Activated CD4-positive, CD25-positive, alpha-beta regulatory T cell treated with anti-CD3 and anti-CD28 coated beads, Interleukin-2, amount 50 U/mL, for 72 hours (primary cell): ENCODE measurements at regions not wholly inside any gene's neighbourhood (a gene's known extent, or its start where the extent isn't known, plus 50 kb on each side); places are given as distances from the start of the nearest gene placed in this dataset.
"Not testable (repeated sequence)": the region's sequence is repeated elsewhere in the genome, so short reads cannot be mapped to it uniquely, and the experiment has no call there.

Experiments used
- DNase-seq: peaks from one replicate; pipeline ENCODE4 v3.0.0; 2021

DNA sequence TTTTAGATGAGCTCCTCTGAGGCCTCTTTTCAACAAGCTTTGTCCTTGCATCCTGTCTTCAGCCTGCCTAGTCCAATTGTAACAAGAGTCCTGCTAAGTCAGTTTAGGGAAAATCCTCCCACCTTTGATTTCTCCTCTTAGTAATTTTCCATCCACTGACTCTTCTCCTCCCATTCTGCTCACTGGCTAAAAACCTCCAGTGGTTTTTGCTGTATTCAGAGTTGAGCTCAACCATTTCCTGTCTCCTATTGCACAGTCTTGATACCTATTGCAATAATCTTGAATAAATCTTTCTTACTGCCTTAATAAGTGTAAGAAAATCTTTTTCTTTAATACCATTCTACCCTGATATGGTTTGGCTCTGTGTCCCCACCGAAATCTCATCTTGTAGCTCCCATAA lies 117.8 kb upstream of the ENPP6 start:
- no peak for DNase-seq

DNA sequence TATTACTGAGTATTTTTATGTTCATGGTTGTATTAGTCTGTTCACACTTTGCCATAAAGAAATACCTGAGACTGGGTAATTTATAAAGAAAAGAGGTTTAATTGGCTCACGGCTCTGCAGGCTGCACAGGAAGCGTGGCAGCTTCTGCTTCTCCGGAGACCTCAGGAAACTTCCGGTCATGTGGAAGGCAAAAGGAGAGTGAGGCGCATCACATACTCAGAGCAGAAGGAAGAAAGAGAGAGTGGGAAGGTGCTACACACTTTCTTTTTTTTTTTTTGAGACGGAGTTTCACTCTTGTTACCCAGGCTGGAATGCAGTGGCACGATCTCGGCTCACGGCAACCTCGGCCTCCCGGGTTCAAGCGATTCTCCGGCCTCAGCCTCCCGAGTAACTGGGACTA lies 115.8 kb upstream of the ENPP6 start:
- DNase-seq = not testable (repeated sequence)

DNA sequence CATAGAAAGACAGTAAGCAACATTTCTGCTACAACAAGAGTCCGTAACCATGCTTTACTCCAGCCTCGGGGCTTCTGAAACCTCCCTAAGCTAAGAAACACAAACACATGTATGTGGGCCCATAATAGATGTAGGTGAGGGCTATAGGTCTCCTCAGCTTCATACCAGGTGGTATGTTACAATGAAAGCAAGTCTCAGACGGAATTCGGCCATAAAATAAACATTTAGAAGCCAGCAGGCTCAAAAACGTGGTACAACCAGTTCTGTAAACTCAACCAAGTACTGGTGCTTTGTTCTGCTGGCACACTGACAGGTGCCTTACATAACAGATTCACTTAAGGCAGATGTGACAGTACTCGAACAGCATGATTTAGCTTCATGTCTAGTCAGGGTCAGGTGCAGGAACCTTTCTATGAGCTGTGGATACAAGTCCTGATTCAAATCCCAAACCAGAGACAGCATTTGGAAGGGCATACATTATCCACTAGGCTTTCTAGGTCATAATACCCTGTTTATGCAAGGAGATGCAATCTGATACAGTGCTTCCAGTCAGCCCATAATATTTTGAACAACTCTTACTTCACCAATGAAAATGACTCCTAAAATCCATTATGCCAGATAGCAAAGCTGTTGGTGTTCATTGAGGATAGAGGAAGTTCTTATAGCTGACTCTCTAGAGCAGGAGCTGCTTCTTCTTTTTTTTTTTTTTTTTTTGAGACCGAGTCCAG lies 113.8 kb upstream of the ENPP6 start:
- DNase-seq = no peak

DNA sequence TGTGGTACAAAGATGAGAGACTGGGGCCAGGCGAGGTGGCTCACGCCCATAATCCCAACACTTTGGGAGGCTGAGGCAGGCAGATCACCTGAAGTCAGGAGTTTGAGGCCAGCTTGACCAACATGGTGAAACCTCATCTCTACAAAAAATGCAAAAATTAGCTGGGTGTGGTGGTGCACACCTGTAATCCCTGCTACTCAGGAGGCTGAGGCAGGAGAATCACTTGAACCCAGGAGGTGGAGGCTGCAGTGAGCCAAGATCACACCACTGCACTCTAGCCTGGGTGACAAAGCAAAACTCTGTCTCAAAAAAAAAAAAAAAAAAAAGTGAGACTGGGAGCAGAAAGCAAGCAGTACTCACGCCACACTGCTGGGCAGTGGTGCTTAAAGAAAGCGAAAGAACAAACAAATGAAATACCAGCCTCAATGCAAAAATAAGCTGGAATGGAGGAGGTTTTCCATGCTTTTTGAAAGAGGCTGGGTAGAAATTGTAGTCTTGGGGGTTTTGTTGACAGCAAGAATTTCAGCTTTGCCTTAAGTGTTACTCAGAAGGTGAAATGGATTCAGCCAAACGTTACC lies 112.9 kb upstream of the ENPP6 start:
- not testable (repeated sequence) for DNase-seq

DNA sequence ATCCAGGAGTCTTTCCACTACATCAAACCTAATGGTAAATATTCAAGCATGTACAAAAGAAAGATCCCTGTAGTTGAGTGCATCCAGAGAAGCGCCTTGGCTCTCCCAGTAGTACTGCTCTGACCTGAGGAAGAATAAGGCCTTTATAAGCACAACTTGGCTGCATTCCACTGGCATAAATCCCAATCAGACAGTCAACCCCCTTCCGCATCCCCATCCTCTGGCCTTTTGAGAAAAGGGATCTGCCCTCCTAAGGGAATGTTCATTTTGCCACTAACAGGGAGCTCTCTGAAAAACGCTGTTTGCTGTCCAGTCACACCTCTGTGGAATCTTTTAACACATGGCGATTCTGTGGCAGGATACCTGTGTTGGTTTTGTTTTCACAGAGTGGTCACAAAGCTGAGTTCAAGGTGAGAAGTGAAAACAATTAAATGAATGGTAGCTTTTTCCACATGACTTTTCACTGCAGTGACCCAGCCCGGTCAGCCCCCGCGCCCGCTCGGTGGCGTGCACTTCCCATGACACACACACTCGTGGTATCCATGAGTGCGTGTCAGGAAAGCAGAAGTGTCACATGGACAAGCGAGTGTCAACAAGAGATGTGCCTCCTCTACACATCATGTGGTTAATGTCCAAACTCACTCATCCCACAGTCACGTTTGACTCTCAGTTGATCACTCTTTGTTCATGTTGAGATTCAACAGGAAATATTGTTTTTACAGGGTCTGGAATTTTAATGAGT lies 112.2 kb upstream of the ENPP6 start:
- DNase-seq = no peak

DNA sequence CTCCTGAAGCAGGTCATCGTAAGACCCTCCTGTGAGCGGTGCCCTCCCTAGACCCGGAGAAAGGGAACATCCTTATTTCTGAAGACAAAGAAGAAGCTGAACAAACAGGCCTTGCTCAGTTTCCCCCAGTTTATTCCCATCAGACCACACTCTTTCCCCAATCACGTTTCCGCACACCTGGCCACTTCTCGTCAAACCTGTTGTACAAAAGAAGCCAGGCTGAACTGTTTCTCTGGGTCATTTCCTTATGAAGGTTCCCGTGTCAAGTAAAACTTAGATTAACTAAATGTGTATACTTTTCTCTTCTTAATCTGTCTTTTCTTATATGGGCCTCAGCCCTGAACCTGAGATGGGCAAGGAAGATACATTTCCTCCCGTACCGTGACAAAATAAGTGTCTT lies 111.6 kb upstream of the ENPP6 start:
- no peak for DNase-seq

DNA sequence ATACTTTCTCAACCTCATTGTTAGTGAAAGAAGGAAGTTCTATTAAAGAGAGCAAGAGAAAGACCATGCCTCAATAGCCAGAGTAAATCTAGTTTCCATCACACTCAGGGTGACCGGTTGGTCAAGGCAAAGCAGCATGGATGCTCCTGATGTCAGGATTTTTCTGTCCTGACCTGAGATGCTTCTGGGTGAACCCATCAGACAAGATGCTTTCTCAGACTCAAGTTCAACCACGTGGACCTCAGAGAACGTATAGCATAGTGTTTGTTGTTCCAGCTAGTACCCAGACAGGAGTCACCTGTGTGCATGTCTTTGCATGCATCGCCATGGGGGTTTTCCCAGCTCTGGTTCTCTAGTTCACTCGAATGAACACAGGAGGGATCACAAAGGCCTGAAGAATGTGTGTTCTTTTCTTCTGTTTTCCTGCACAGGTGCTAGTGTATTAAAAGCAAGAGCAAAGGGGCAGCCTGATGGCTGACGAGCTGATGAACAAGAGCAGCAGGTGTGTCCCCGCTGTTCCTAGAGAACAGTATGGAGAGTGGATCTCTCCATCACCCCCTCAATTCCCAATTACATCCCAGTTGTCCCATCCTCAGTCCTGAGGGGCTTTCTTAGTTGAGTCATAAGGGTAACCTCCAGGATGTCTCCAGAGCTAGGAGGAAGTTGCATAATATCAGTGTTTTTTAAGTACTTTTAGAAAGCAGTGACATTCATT lies 110.5 kb upstream of the ENPP6 start:
- no peak for DNase-seq

DNA sequence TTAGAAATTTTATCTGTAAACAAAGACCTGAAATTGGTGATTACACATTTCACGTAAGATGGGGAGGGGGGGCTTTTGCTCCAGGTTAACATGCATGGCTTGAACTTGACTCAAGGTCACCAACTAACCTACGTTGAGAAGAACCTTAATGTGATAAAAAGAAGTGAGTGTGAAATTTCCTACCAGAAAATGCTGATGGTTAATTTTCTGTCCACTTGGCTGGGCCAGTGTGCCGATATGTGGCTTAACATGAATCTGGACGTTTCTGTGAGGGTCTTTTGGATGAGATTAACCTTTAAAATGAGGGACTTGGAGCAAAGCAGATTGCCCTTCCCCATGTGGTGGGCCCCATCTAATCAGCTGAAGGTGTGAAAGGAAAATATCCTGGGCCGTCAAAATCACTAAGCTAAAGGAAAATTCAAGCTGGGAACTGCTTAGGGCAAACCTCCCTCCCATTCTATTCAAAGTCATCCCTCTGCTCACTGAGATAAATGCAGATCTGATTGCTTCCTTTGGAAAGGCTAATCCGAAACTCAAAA lies 107.3 kb upstream of the ENPP6 start:
- DNase-seq = no peak

DNA sequence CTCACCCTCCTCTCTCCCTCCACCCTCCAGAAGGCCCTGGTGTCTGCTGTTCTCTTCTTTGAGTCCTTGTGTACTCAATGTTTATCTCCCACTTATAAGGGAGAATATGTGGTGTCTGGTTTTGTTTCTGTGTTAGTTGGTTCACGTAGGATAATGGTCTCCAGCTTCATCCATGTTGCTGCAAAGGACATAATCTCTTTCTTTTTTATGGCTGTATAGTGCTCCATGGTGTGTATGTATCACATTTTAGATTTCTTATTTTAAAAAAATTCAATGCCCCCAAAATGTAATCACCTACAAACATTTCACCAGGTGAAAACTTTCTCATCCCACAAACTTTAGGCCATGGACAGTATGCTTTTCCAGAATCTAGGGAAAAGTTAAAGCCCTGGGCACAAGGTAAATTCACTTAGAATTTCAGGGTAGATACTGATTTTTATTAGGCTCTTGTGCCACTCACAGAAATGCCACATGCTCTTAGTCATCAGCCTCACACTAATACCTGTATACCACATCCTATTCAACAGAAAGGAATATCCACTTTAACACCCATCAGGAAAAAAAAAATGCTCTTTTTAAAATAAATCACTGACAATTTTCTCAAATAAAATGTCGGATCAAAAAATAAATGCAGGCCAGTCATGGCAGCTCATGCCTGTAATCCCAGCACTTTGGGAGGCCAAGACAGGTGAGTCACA lies 104.8 kb upstream of the ENPP6 start:
- no peak for DNase-seq

DNA sequence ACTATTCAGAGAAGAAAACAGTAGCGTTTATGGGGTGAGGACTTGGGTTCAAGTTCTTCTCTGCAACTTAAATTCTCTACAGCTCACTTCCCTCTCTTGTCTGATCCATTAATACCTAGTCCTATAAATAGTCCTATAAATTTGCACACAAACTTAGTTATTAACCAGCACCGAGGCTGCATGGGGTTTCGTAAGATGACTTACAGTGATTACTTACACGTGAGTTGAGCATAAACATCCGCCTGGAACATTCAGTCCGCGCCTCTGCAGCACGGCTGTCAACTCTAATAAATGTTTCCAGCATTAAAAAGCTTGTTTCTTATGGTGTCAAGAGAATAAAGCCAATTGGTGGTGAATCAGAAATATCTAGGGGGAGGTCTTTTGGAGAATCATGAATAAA lies 103.0 kb upstream of the ENPP6 start:
- DNase-seq = no peak

DNA sequence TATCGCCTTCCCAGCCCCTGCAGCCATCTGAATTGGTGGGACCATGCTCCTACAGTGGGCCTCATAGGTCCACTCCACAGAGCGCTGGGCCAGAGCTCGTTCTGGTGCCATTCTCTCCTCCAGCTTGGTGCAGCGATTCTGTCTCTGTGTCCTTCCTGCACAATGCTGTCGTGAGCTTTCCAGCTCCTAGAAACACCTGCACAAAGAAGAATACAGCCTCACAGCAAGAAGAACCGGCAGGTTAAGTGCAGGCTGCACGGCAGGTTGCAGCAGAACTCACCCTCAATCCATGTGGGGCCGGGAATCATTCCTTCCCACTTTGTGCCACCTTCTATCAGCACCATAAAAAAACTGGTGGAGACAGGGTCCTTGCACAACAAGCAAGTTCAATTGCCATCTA lies 101.2 kb upstream of the ENPP6 start:
- no peak for DNase-seq

DNA sequence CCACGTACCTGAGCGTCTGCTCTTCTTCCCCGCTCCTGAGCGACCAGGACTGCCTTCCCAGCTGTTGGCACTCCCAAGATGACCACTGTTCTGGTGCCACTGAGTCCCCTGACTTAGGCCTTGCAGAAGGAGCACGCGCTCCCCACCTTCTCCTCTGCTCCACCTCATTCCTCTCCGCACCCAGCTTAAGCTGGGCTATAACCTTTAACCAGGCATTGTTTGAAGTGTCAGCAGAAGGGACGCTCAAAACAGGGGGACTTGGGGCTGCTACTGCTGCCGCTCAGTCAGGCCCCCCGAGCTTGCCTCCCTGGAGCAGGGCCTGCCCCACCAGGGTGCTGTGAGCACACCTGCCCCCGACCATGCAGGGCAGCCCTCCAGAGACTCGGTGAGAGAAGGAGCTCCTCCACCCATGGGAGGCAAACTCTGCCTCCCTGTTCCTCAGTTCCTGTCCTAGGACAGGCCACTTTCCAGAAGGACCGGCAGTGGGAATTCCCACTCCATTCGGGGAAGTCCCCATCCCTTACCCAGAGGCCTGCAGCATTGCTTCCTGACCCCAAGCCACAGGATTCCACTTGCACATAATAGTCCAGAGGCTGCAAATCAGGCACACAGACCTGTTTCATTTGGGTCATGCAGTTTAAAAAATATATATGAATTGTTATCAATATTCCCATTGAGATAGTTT lies 99.7 kb upstream of the ENPP6 start:
- no peak for DNase-seq

DNA sequence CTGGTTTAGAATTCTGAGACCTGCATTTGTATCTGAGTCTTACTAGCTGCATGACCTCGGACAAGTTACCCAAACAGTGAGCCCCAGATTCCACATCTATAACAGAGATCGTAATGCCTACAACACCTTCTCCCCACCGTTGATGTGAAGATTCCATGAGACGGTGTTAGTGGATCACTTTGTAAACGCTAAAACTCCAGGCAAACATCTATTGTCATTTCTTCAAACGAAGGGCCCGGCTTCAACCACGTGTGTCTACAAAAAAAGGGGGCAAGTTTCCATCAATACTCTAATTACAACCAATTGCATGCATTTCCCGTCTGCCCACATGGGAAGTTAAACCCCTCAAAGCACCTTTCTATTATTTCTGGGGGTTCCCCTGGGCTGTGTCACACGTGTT lies 99.1 kb upstream of the ENPP6 start:
- DNase-seq = no peak

DNA sequence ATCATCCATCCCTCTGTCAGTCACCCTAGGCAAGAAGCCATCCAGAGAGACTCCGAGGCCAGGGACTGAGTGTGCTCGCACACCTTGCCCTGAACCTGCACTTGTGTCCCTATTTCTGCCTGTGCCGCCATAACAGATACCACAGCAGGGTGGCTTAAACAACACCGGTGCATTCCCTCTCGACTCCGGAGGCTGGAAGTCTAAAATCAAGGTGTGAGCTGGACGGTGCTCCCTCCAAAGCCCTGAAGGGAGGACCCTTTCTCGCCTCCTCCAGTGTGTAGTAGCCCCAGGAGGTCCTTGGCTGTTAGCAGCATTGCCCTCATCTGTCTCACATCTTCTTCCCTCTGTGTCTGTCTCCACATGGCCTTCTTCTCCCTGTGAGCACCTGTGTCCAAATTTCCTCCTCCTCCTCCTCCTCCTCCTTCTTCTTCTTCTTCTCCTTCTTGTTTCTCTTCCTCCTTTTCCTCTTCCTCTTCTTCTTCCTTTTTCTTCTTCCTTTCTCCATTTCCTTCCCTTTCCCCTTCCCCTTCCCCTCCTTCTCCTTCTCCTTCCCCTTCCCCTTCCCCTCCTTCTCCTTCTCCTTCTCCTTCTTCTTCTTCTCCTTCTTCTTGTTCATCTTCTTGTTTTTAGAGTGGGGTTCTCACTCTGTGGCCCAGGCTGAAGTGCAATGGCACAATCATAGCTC lies 98.1 kb upstream of the ENPP6 start:
- no peak for DNase-seq

DNA sequence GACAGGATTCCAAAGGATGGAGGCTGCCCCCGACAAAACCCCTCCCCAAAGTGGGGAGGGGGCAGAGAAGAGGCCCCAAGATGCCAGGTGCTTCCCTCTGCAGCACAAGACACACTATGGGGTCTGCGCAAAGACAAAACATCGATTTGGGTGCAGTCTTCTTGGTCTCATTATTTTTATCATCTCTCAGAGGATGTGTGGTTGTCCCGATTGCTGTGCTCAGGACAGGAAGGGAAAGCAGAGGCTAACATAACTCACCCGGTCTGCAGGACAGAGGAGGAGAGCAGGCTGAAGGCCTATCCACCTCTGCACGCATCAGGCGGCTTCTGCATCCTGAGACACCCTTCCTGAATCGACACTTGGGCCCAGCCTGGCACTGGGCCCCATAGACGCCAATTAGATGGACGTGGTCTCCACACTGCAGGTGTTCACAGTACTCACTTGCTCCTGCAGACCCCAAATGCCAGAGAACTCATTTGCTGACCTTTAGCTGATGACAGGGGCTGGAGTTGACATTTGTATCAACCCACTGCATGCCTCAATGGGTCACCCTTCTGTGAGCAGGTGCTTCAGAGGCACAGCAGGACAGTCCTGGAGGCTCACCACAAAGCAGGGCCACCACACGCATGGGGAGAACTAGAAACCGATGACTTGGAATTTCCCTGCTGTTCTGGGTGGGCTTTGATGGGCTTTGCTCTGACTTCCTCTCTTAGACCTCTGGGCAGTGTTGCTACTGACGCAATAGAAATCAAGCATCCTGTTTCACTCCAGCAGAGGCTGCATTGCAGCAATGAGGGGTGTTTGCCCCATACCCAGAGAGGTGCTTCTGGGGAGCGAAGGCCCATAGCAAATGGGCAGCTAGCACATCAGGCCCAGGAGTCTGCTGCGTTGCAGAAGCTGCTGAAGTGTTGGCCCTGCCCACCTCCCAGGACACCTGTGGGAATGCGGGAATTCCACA lies 96.3 kb upstream of the ENPP6 start:
- DNase-seq = no peak

DNA sequence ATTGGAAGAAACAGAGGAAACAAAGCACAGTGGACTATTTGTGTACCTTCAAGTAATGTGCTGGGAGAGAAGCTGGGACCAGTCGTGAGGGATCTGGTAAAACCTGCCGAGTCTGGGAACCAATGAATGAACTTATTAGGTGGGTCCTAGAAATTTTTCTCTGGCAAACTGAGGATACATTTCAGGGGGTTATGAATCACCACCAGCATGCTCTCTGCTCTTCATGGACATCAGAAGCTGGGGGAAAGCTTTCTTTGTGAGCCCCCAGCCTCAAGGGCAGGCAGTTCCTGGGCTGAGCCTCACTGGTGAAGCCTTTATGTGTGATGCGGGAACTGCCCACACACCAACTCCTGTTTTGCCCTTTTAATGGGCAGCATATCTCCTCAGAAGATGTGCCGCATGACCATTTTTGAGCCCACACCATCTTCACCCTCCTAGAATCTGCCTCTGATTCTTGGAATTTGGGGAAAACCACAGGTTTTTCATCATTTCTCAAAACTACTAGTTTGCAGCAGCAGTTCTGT lies 95.4 kb upstream of the ENPP6 start:
- DNase-seq = no peak

DNA sequence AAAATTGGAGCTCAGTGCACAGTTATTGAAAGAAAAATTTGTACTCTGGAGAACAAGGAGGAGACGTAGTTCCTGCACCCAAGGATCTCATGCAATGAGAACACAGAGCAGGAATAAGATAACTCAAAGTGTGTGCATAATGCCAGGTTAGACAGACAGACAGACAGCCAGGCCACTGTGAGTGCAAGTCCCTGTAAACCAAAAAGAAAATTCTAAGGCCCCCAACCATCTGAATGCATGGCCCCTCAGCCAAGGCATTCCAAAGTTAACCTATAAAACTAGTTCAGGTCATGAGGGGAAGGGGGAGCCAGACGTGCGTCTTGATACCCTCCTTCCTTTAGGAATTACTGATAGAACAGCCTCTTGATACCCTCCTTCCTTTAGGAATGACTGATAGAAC lies 94.5 kb upstream of the ENPP6 start:
- DNase-seq = no peak

DNA sequence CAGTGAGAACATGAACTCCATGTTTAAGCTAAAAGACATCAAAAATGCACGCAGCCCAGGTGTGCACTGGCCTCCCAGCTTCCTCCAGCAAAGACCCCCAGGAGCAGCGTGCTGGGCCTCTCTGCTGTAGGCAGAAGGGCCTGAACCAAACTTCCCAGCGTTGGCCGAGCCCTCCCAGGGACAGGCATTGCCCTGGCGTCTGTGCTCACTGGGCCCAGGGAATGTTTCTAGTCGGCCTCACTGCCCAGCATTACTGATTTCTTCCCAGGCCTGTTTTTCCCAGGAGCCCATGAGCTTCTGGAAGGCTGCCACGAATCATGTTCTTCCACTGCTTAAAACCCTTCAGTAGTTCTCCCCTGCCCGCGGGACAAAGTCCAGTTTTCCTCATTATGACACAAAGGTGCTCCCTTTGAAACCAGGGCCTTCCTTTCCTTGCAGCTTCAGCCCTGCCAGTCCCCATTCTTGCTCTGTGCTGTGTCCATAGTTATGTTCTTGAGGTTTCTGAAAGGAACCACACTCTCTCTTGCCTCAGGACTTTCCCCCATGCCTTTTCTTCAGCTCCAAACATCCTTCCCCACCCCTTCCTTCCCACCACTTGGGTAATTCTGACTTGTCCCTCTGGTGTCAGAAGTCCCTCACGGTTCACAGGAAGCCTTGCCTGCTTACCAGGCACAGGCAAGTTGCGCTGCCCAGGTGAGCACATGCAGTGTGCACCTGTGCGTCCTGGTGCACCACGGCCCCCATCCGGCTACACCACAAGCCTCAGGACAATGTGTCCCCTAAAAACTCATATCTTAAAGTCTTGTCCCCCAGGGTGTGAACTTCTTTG lies 93.4 kb upstream of the ENPP6 start:
- DNase-seq = no peak

DNA sequence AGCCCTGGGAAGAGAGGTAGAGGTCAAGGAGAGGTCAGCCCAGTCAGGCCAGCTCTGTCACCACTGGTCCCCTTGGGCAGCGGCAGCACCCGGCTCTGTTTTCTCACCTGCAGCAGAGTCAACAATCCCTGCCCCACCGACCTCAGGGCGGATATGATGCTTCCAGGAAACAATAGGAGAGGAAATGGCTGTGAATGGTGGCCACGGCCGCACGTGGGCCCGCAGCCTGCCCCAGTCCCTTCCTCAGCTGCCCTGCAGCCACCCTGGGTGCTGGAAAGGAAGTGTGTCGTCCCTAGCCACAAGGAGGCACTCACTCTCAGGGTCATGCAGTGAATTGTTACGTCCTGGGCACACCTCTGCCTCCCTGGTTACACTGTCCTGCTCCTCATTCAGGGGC lies 92.5 kb upstream of the ENPP6 start:
- DNase-seq = no peak
